ENCODE measurements at regions not wholly inside any gene's neighbourhood (a gene's known extent, or its start where the extent isn't known, plus 50 kb on each side); places are given as distances from the start of the nearest gene placed in this dataset.
A peak's percentile ranks its signal among the peaks of the same experiment; 100 is the strongest.

- peak; percentile 47 for DNase-seq (ENCODE audit: low read depth)
Measured at GRCh38 chr2:64854773-64855237, 134.4 kb upstream of the SLC1A4 start.

- DNase-seq (ENCODE audit: low read depth), result no peak
Measured at GRCh38 chr2:64857581-64858471, 131.4 kb upstream of the SLC1A4 start.

- DNase-seq (ENCODE audit: low read depth), result no peak
Measured at GRCh38 chr2:64858541-64859311, 130.5 kb upstream of the SLC1A4 start.

GRCh38 chr2:64859312-64860212, 129.6 kb upstream of the SLC1A4 start:
- peak; percentile 93 for DNase-seq (ENCODE audit: low read depth)

GRCh38 chr2:64860276-64860885, 128.8 kb upstream of the SLC1A4 start:
- no peak for DNase-seq (ENCODE audit: low read depth)

- no peak for DNase-seq (ENCODE audit: low read depth)
Measured at GRCh38 chr2:64860936-64861335, 128.3 kb upstream of the SLC1A4 start.

DNA sequence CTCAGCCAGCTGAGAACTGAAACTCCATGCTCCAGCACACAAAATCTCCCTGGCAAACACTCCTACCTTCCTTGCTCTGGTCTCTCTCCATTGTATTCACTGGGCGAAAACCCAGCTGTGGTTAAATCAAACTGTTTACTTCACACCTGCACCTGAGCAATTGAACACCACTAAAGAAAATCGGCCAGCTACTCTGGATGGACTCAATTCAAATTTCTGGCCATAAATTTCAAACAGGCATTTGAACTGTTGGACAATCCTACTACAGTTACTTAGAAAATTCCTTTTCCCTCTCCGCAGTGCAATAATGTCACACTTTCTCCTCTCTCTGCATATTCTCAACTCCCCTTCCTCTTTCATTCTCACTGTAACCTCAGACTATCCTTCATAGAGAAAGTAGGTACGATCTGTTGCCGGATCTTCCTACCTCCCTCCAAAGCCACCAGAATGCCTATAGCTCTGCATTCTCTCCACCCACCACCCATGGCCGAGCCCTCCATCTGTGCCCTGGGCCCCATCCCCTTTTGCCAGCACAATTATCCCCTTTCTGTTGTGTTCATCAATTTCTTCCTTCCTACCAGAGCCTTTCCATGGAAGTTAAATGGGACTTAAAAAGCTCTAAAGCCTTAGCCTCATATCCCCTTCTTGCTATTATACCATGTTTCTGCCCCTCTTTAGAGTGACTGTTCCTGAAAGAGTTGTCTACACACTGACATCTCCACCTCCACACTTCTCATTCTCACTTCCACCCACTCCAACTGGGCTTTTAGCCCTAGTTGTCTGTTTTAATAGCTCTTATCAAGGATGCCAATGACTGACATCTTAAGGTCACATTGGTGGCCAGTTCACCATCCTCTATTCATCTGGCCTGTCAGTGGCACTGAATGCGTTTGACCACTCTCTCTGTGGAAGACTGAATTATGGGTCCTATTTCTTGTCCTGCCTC, 127.5 kb upstream of the SLC1A4 start:
- no peak for DNase-seq (ENCODE audit: low read depth)

- DNase-seq (ENCODE audit: low read depth), result peak; percentile 21
Measured at GRCh38 chr2:64862623-64863022, 126.6 kb upstream of the SLC1A4 start.

GRCh38 chr2:64863097-64863820, 125.9 kb upstream of the SLC1A4 start:
- peak; percentile 26 for DNase-seq (ENCODE audit: low read depth)

- peak; percentile 55 for DNase-seq (ENCODE audit: low read depth)
Measured at GRCh38 chr2:64865073-64865830, 123.9 kb upstream of the SLC1A4 start.

- DNase-seq (ENCODE audit: low read depth), result no peak
Measured at GRCh38 chr2:64865831-64866345, 123.3 kb upstream of the SLC1A4 start.

DNA sequence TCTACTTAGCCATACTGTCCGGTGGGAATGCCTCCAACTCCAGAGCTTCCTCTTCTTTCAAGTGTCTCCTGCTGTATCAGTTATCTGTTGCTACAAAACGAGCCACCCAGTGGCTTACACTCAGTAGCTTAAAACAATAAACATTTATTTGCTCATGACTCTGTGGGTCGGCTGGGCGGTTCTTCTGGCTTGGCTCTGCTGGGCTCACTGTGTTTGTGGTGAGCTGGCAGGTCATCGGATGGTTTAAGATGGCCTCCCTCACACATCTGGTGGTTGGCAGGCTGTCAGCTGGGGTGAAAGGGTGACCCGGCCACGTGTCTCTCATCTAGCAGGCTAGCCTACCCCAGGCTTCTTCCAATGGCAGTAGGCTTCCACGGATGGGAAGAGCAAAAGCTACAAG, 122.4 kb upstream of the SLC1A4 start:
- peak; percentile 73 for DNase-seq (ENCODE audit: low read depth)

- DNase-seq (ENCODE audit: low read depth), result no peak
Measured at GRCh38 chr2:64867253-64867996, 121.8 kb upstream of the SLC1A4 start.

- no peak for DNase-seq (ENCODE audit: low read depth)
Measured at GRCh38 chr2:64869126-64869525, 120.1 kb upstream of the SLC1A4 start.

GRCh38 chr2:64873472-64873924, 115.7 kb upstream of the SLC1A4 start:
- DNase-seq (ENCODE audit: low read depth), result no peak

GRCh38 chr2:64874593-64874992, 114.6 kb upstream of the SLC1A4 start:
- no peak for DNase-seq (ENCODE audit: low read depth)

DNA sequence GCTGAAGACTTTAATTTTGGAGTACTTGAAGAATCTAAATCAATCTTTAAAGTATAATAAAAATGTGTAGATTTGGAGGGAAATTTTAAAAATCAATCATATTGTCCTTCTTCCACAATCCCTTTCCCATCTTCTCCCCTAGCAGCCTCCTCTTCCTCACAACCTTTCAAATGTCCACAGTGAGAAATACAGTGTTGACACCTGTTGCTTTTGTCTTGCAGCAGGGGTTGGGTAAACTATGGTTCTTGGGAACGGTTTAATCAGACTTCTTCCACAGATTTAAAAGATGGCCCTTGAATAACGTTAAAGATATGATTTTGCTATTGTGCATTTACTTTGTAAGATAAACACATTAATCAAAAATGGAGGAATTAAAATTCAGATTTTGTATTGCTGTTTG, 113.8 kb upstream of the SLC1A4 start:
- no peak for DNase-seq (ENCODE audit: low read depth)

- DNase-seq (ENCODE audit: low read depth), result peak; percentile 76
Measured at GRCh38 chr2:64876137-64876647, 113.0 kb upstream of the SLC1A4 start.
